ENCODE measurements at regions not wholly inside any gene's neighbourhood (a gene's known extent, or its start where the extent isn't known, plus 50 kb on each side); places are given as distances from the start of the nearest gene placed in this dataset.

- TF ChIP-seq CTCF (conservative IDR thresholded peaks at IDR 0.05; ENCODE audit: low read depth, low read length) (no peak), POLR2A (IDR thresholded peaks at IDR 0.05; ENCODE audit: low read depth, low read length) (no peak), CEBPB (IDR thresholded peaks at IDR 0.05; ENCODE audit: low read depth, low read length) (no peak), RAD21 (IDR thresholded peaks at IDR 0.05; ENCODE audit: low read length) (no peak), RFX5 (IDR thresholded peaks at IDR 0.05; ENCODE audit: low read depth, low read length) (no peak), RCOR1 (IDR thresholded peaks at IDR 0.05; ENCODE audit: insufficient replicate concordance, low read length) (no peak), NFE2L2 (IDR thresholded peaks at IDR 0.05; ENCODE audit: low read depth, low read length) (no peak), SMC3 (IDR thresholded peaks at IDR 0.05; ENCODE audit: low read depth, low read length) (no peak)
- TF ChIP-seq, protein P1, sequence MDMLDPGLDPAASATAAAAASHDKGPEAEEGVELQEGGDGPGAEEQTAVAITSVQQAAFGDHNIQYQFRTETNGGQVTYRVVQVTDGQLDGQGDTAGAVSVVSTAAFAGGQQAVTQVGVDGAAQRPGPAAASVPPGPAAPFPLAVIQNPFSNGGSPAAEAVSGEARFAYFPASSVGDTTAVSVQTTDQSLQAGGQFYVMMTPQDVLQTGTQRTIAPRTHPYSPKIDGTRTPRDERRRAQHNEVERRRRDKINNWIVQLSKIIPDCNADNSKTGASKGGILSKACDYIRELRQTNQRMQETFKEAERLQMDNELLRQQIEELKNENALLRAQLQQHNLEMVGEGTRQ (IDR thresholded peaks at IDR 0.05; ENCODE audit: low read depth, low read length) = no peak
Measured at GRCh38 chr4:95606739-95607138, 58.0 kb upstream of the UNC5C start.
